Neural cell (in vitro differentiated cells): ENCODE measurements at regions not wholly inside any gene's neighbourhood (a gene's known extent, or its start where the extent isn't known, plus 50 kb on each side); places are given as distances from the start of the nearest gene placed in this dataset.

Source experiments
- H2AFZ ChIP-seq: fragments of 200-600, 300-800 bp; sonication (generic), shearing (Covaris generic); 2 replicates; pipeline ENCODE4 v1.6.0; 2014; ENCODE audit warnings: low read depth, mild to moderate bottlenecking, antibody characterized with exemption, low read length, moderate library complexity
- H3F3A ChIP-seq: fragments of 200-600 bp; shearing (Covaris generic); 2 replicates; pipeline ENCODE4 v1.6.1; 2016; ENCODE audit warnings: mild to moderate bottlenecking, moderate library complexity, mixed read lengths, antibody characterized with exemption, low read length; ENCODE audit not compliant: insufficient read depth, poor library complexity, severe bottlenecking
- H3K27ac ChIP-seq: fragments of 200-600, 300-800 bp; sonication (generic), shearing (Covaris generic); 2 replicates; pipeline ENCODE4 v1.5.1; 2014; ENCODE audit warnings: mild to moderate bottlenecking, low read length, moderate library complexity
- H3K27me3 ChIP-seq: fragments of 300-800, 200-600 bp; sonication (generic), shearing (Covaris generic); 2 replicates; pipeline ENCODE4 v1.6.0; 2014; ENCODE audit warnings: mild to moderate bottlenecking, low read depth, low read length, moderate library complexity; ENCODE audit not compliant: insufficient read depth
- H3K36me3 ChIP-seq: fragments of 300-800, 200-600 bp; sonication (generic), shearing (Covaris generic); 2 replicates; pipeline ENCODE4 v1.5.1; 2014; ENCODE audit warnings: mild to moderate bottlenecking, antibody characterized with exemption, low read length, moderate library complexity; ENCODE audit not compliant: insufficient read depth
- H3K4me2 ChIP-seq: fragments of 300-800, 200-600 bp; sonication (generic), shearing (Covaris generic); 2 replicates; pipeline ENCODE4 v1.6.0; 2014; ENCODE audit warnings: mild to moderate bottlenecking, low read length
- H3K4me3 ChIP-seq: fragments of 300-800, 200-600 bp; sonication (generic), shearing (Covaris generic); 2 replicates; pipeline ENCODE4 v1.5.1; 2014; ENCODE audit warnings: mild to moderate bottlenecking, low read length, moderate library complexity
- H3K79me2 ChIP-seq: fragments of 200-600 bp; shearing (Covaris generic); replicated peaks from 2 replicates; pipeline ENCODE4 v1.6.0; 2014; ENCODE audit warnings: mild to moderate bottlenecking, low read length, moderate library complexity; ENCODE audit not compliant: insufficient read depth
- H3K9ac ChIP-seq: fragments of 300-800, 200-600 bp; sonication (generic), shearing (Covaris generic); 2 replicates; pipeline ENCODE4 v1.6.1; 2016; ENCODE audit warnings: mild to moderate bottlenecking, low read length, mixed read lengths
- H3K9me2 ChIP-seq: fragments of 200-600 bp; shearing (Covaris generic); 2 replicates; pipeline ENCODE4 v1.6.1; 2016; ENCODE audit warnings: mild to moderate bottlenecking, low read length, mixed read lengths; ENCODE audit not compliant: insufficient read depth
- H3K9me3 ChIP-seq: fragments of 200-600, 300-800 bp; sonication (generic), shearing (Covaris generic); 2 replicates; pipeline ENCODE4 v1.6.1; 2016; ENCODE audit warnings: mild to moderate bottlenecking, mixed run types, low read length, moderate library complexity, mixed read lengths
- H4K20me1 ChIP-seq: fragments of 200-600 bp; shearing (Covaris generic); 2 replicates; pipeline ENCODE4 v1.6.1; 2016; ENCODE audit warnings: mild to moderate bottlenecking, mixed run types; ENCODE audit not compliant: insufficient read depth
- EP300 ChIP-seq: fragments of 450-650 bp; conservative IDR thresholded peaks from 2 replicates; pipeline ENCODE4 v1.6.1; 2014; ENCODE audit warnings: antibody characterized with exemption, mild to moderate bottlenecking, moderate library complexity; ENCODE audit not compliant: poor library complexity, severe bottlenecking
- EZH2 ChIP-seq: fragments of 200-600, 300-800 bp; shearing (Covaris generic), sonication (generic); IDR thresholded peaks from 2 replicates; pipeline ENCODE4 v1.6.1; 2014; ENCODE audit warnings: antibody characterized with exemption, low read length, borderline replicate concordance, mild to moderate bottlenecking; ENCODE audit not compliant: insufficient read depth, poor library complexity, severe bottlenecking
- MXI1 ChIP-seq: fragments of 450-650 bp; conservative IDR thresholded peaks from 2 replicates; pipeline ENCODE4 v1.6.1; 2014; ENCODE audit warnings: antibody characterized with exemption, mild to moderate bottlenecking; ENCODE audit not compliant: poor library complexity, severe bottlenecking
- POLR2AphosphoS5 ChIP-seq: IDR thresholded peaks from 2 replicates; pipeline ENCODE4 v1.6.1; 2012
- RAD21 ChIP-seq: fragments of 450-650 bp; conservative IDR thresholded peaks from 2 replicates; pipeline ENCODE4 v1.6.1; 2014; ENCODE audit warnings: antibody characterized with exemption, mild to moderate bottlenecking, moderate library complexity
- SMC3 ChIP-seq: fragments of 450-650 bp; conservative IDR thresholded peaks from 2 replicates; pipeline ENCODE4 v1.6.1; 2014; ENCODE audit warnings: antibody characterized with exemption, mild to moderate bottlenecking, moderate library complexity; ENCODE audit not compliant: poor library complexity
- TAF1 ChIP-seq: IDR thresholded peaks from 2 replicates; pipeline ENCODE4 v1.6.1; 2012; ENCODE audit warnings: low read depth
- TF ChIP-seq, protein P1 (sequence below): IDR thresholded peaks from 2 replicates; pipeline ENCODE4 v1.6.1; 2012; ENCODE audit warnings: borderline replicate concordance
- TF ChIP-seq, protein P2 (sequence below): fragments of 450-650 bp; IDR thresholded peaks from 2 replicates; pipeline ENCODE4 v1.5.1; 2014; ENCODE audit warnings: antibody characterized with exemption, mild to moderate bottlenecking, moderate library complexity; ENCODE audit not compliant: poor library complexity, severe bottlenecking

DNA sequence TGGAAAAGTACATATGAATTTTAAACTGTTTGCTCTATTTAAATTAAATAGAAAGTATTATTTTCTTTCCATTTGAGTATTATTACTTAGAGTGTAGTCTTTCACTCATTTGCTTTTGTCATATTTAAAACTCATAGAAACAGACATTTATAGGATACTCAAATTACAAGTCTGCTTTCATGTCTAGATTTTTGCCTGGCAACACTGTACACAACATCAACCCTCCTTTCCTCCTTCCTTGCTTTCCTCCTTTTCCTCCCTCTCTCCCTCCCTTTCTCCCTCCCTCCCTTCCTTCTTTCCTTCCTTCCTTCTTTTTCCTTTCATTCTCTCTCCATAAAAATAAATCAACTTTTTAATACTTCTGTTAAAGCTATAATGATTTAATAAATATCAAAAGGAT, 2361.2 kb downstream of the ARAP2 start:
- Histone ChIP-seq H3K27me3 (no peaks in the 10 kb centered on the region), H3K9me2 (no peaks in the 10 kb centered on the region), H3K4me2 (no peak overlapping the region), H2AFZ (no peak overlapping the region), H3K36me3 (no peaks in the 10 kb centered on the region), H3K9me3 (no peaks in the 10 kb centered on the region), H3K27ac (no peak overlapping the region), H3K9ac (no peak overlapping the region), H4K20me1 (no peaks in the 10 kb centered on the region), H3K4me3 (no peak overlapping the region), H3K79me2 (no peaks in the 10 kb centered on the region), H3F3A (no peaks in the 10 kb centered on the region)
- no peak for TF ChIP-seq EP300
- TF ChIP-seq MXI1, result no peak
- TF ChIP-seq TAF1, result no peak
- TF ChIP-seq, protein P1, sequence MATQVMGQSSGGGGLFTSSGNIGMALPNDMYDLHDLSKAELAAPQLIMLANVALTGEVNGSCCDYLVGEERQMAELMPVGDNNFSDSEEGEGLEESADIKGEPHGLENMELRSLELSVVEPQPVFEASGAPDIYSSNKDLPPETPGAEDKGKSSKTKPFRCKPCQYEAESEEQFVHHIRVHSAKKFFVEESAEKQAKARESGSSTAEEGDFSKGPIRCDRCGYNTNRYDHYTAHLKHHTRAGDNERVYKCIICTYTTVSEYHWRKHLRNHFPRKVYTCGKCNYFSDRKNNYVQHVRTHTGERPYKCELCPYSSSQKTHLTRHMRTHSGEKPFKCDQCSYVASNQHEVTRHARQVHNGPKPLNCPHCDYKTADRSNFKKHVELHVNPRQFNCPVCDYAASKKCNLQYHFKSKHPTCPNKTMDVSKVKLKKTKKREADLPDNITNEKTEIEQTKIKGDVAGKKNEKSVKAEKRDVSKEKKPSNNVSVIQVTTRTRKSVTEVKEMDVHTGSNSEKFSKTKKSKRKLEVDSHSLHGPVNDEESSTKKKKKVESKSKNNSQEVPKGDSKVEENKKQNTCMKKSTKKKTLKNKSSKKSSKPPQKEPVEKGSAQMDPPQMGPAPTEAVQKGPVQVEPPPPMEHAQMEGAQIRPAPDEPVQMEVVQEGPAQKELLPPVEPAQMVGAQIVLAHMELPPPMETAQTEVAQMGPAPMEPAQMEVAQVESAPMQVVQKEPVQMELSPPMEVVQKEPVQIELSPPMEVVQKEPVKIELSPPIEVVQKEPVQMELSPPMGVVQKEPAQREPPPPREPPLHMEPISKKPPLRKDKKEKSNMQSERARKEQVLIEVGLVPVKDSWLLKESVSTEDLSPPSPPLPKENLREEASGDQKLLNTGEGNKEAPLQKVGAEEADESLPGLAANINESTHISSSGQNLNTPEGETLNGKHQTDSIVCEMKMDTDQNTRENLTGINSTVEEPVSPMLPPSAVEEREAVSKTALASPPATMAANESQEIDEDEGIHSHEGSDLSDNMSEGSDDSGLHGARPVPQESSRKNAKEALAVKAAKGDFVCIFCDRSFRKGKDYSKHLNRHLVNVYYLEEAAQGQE, result no peak
- no peak for TF ChIP-seq EZH2
- no peak for TF ChIP-seq SMC3
- TF ChIP-seq RAD21, result no peak
- no peak for TF ChIP-seq POLR2AphosphoS5
- TF ChIP-seq, protein P2, sequence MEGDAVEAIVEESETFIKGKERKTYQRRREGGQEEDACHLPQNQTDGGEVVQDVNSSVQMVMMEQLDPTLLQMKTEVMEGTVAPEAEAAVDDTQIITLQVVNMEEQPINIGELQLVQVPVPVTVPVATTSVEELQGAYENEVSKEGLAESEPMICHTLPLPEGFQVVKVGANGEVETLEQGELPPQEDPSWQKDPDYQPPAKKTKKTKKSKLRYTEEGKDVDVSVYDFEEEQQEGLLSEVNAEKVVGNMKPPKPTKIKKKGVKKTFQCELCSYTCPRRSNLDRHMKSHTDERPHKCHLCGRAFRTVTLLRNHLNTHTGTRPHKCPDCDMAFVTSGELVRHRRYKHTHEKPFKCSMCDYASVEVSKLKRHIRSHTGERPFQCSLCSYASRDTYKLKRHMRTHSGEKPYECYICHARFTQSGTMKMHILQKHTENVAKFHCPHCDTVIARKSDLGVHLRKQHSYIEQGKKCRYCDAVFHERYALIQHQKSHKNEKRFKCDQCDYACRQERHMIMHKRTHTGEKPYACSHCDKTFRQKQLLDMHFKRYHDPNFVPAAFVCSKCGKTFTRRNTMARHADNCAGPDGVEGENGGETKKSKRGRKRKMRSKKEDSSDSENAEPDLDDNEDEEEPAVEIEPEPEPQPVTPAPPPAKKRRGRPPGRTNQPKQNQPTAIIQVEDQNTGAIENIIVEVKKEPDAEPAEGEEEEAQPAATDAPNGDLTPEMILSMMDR, result no peak

DNA sequence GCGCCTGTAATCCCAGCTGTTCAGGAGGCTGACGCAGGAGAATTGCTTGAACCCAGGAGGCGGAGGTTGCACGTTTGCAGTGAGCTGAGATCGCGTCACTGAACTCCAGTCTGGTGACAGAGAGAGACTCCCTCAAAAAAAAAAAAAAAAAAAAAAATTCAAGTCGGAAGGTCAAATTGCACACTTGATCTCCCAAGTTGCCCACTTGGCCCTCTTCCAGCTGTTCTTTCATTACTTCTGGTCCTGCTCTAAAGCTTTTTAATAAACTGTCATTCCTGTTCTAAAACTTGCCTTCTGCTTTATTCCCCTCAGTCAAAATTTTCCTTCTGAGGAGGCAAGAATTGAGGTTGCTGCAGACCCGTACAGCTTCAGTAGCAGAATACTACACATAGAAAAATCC, 2358.0 kb downstream of the ARAP2 start:
- no peak overlapping the region for H3K4me2 ChIP-seq
- TF ChIP-seq, protein P1, result no peak
- TF ChIP-seq TAF1 (no peak), RAD21 (no peak), MXI1 (no peak), EP300 (no peak), POLR2AphosphoS5 (no peak), EZH2 (no peak), SMC3 (no peak)
- TF ChIP-seq, protein P2, result no peak

More for the DNA sequence above, 2358.0 kb downstream of the ARAP2 start:
- H3K79me2 ChIP-seq, result no peaks in the 10 kb centered on the region
- H4K20me1 ChIP-seq, result no peaks in the 10 kb centered on the region
- no peaks in the 10 kb centered on the region for H3F3A ChIP-seq
- no peaks in the 10 kb centered on the region for H3K9me3 ChIP-seq
- no peak overlapping the region for H3K4me3 ChIP-seq
- H3K9me2 ChIP-seq, result no peaks in the 10 kb centered on the region
- no peaks in the 10 kb centered on the region for H3K27me3 ChIP-seq
- H3K9ac ChIP-seq, result no peak overlapping the region
- H3K36me3 ChIP-seq, result no peaks in the 10 kb centered on the region
- no peak overlapping the region for H2AFZ ChIP-seq
- H3K27ac ChIP-seq, result no peak overlapping the region
